ENCODE measurements at regions not wholly inside any gene's neighbourhood (a gene's known extent, or its start where the extent isn't known, plus 50 kb on each side); places are given as distances from the start of the nearest gene placed in this dataset.

GRCh38 chr12:46445093-46445492 is 72.5 kb upstream of the SLC38A2 start:
- no peak for DNase-seq

GRCh38 chr12:46443594-46444263 is 71.2 kb upstream of the SLC38A2 start:
- DNase-seq, result no peak

GRCh38 chr12:46442738-46443137 is 70.2 kb upstream of the SLC38A2 start:
- DNase-seq, result no peak

GRCh38 chr12:46442239-46442638 is 69.7 kb upstream of the SLC38A2 start:
- DNase-seq, result no peak

GRCh38 chr12:46439793-46440511 is 67.4 kb upstream of the SLC38A2 start:
- DNase-seq, result no peak

- no peak for DNase-seq
These were observed 66.2 kb upstream of the SLC38A2 start for GRCh38 chr12:46438719-46439319.

- DNase-seq, result no peak
These were observed 65.7 kb upstream of the SLC38A2 start for GRCh38 chr12:46438256-46438655.

GRCh38 chr12:46437469-46437868 is 64.9 kb upstream of the SLC38A2 start:
- DNase-seq, result no peak

- DNase-seq, result no peak
These were observed 64.2 kb upstream of the SLC38A2 start for GRCh38 chr12:46436747-46437146.

GRCh38 chr12:46435625-46436024 is 63.1 kb upstream of the SLC38A2 start:
- no peak for DNase-seq

- no peak for DNase-seq
These were observed 62.5 kb upstream of the SLC38A2 start for GRCh38 chr12:46435029-46435428.

- no peak for DNase-seq
These were observed 61.3 kb upstream of the SLC38A2 start for GRCh38 chr12:46433829-46434228.

- DNase-seq, result no peak
These were observed 59.8 kb upstream of the SLC38A2 start for GRCh38 chr12:46432325-46432724.

- no peak for DNase-seq
These were observed 57.9 kb upstream of the SLC38A2 start for GRCh38 chr12:46430340-46430948.
